HEK293 (cell line): ENCODE measurements at regions not wholly inside any gene's neighbourhood (a gene's known extent, or its start where the extent isn't known, plus 50 kb on each side); places are given as distances from the start of the nearest gene placed in this dataset.

Experiments
- CTCF ChIA-PET: fragments of 350-600 bp; formaldehyde crosslinking; extraction: SDS; loops from one replicate; lab custom pipeline; 2021; ENCODE audit warnings: antibody characterized with exemption; lab: Yijun Ruan, JAX
- POLR2A ChIA-PET: fragments of 300-600 bp; formaldehyde crosslinking; extraction: SDS; loops from one replicate; lab custom pipeline; 2020; ENCODE audit warnings: antibody characterized with exemption, inconsistent platforms; lab: Yijun Ruan, JAX
- H3K27ac ChIP-seq: fragments of 200-500 bp; sonication (Bioruptor generic); 2 replicates; pipeline ENCODE4 v1.5.1; 2014; ENCODE audit warnings: low read depth, low read length, control low read depth, inconsistent platforms; ENCODE audit errors: extremely low read depth
- H3K36me3 ChIP-seq, 2 experiments: fragments of 200-500 bp in 1 of 2; sonication (Bioruptor generic) in 1 of 2; 1 replicate in 1 of 2; 2 replicates in 1 of 2; pipeline ENCODE4 v1.5.1; 2014 to 2017; ENCODE audit warnings: inconsistent platforms in 2 of 2, low read length in 2 of 2; ENCODE audit not compliant: control insufficient read depth in 2 of 2, insufficient read depth in 1 of 2
- H3K4me1 ChIP-seq: fragments of 200-500 bp; sonication (Bioruptor generic); 2 replicates; pipeline ENCODE4 v1.5.1; 2014; ENCODE audit warnings: mild to moderate bottlenecking, low read length, inconsistent platforms; ENCODE audit not compliant: control insufficient read depth, insufficient read depth
- H3K4me3 ChIP-seq: 2 replicates; pipeline ENCODE4 v1.5.1; 2011; ENCODE audit warnings: low read depth, mild to moderate bottlenecking, control low read depth, low read length, moderate library complexity
- H3K9me3 ChIP-seq: fragments of 200-500 bp; sonication (Bioruptor generic); 2 replicates; pipeline ENCODE4 v1.5.1; 2014; ENCODE audit warnings: low read depth, low read length, inconsistent platforms; ENCODE audit not compliant: control insufficient read depth, insufficient read depth
- EGR2 ChIP-seq: fragments of 450-650 bp; formaldehyde crosslinking; IDR thresholded peaks from 2 replicates; pipeline ENCODE4 v1.5.1; 2016; ENCODE audit warnings: low read depth, missing biosample characterization, missing genetic modification characterization
- REST ChIP-seq: fragments of 450-650 bp; formaldehyde crosslinking; IDR thresholded peaks from 2 replicates; pipeline ENCODE4 v1.5.1; 2016; ENCODE audit warnings: missing biosample characterization, missing genetic modification characterization
- SP3 ChIP-seq: fragments of 450-650 bp; formaldehyde crosslinking; IDR thresholded peaks from 2 replicates; pipeline ENCODE4 v1.5.1; 2016; ENCODE audit warnings: missing biosample characterization, missing genetic modification characterization
- TCF7L2 ChIP-seq: IDR thresholded peaks from 2 replicates; pipeline ENCODE4 v1.6.1; 2011; ENCODE audit warnings: low read depth, mild to moderate bottlenecking, inconsistent platforms, low read length, moderate library complexity, borderline replicate concordance
- ZFP3 ChIP-seq: fragments of 450-650 bp; formaldehyde crosslinking; IDR thresholded peaks from 2 replicates; pipeline ENCODE4 v1.5.1; 2016; ENCODE audit warnings: low read depth, missing biosample characterization, missing genetic modification characterization
- ZNF133 ChIP-seq: fragments of 450-650 bp; formaldehyde crosslinking; IDR thresholded peaks from 2 replicates; pipeline ENCODE4 v1.5.1; 2016; ENCODE audit warnings: missing biosample characterization, missing genetic modification characterization
- ZNF138 ChIP-seq: fragments of 450-650 bp; formaldehyde crosslinking; IDR thresholded peaks from 2 replicates; pipeline ENCODE4 v1.5.1; 2016; ENCODE audit warnings: missing biosample characterization, missing genetic modification characterization, borderline replicate concordance
- ZNF266 ChIP-seq: fragments of 450-650 bp; formaldehyde crosslinking; IDR thresholded peaks from 2 replicates; pipeline ENCODE4 v1.5.1; 2016; ENCODE audit warnings: missing biosample characterization, missing genetic modification characterization, low read depth
- ZNF274 ChIP-seq, 2 experiments: fragments of 200-500 bp in 1 of 2; fragments of 450-650 bp in 1 of 2; sonication (Bioruptor generic) in 1 of 2; formaldehyde crosslinking in 1 of 2; IDR thresholded peaks; 2 replicates each; pipeline versions ENCODE4 v1.5.1 to v1.6.1; 2014 to 2016; ENCODE audit warnings: borderline replicate concordance in 1 of 2, inconsistent platforms in 1 of 2, low read length in 1 of 2, missing biosample characterization in 1 of 2, missing genetic modification characterization in 1 of 2
- ZNF341 ChIP-seq: fragments of 450-650 bp; formaldehyde crosslinking; IDR thresholded peaks from 2 replicates; pipeline ENCODE4; 2016; ENCODE audit warnings: low read depth, missing biosample characterization, missing genetic modification characterization
- ZNF350 ChIP-seq: fragments of 450-650 bp; formaldehyde crosslinking; IDR thresholded peaks from 2 replicates; pipeline ENCODE4 v1.5.0; 2017; ENCODE audit warnings: missing biosample characterization, mild to moderate bottlenecking, missing genetic modification characterization
- ZNF394 ChIP-seq: fragments of 450-650 bp; formaldehyde crosslinking; IDR thresholded peaks from 2 replicates; pipeline ENCODE4 v1.5.1; 2016; ENCODE audit warnings: missing biosample characterization, missing genetic modification characterization, mild to moderate bottlenecking, moderate library complexity, borderline replicate concordance
- ZNF518A ChIP-seq: fragments of 450-650 bp; formaldehyde crosslinking; conservative IDR thresholded peaks from 2 replicates; pipeline ENCODE4 v1.5.1; 2016; ENCODE audit warnings: low read depth, missing biosample characterization, missing genetic modification characterization
- ZNF529 ChIP-seq: fragments of 450-650 bp; formaldehyde crosslinking; IDR thresholded peaks from 2 replicates; pipeline ENCODE4 v1.5.1; 2017; ENCODE audit warnings: missing genetic modification characterization, missing biosample characterization; ENCODE audit not compliant: insufficient replicate concordance
- ZNF580 ChIP-seq: fragments of 450-650 bp; formaldehyde crosslinking; IDR thresholded peaks from 2 replicates; pipeline ENCODE4 v1.5.1; 2016; ENCODE audit warnings: missing biosample characterization, missing genetic modification characterization
- ZNF639 ChIP-seq: fragments of 450-650 bp; formaldehyde crosslinking; IDR thresholded peaks from 2 replicates; pipeline ENCODE4 v1.5.1; 2016; ENCODE audit warnings: missing biosample characterization, missing genetic modification characterization
- TF ChIP-seq, protein P1 (sequence below): IDR thresholded peaks from 2 replicates; pipeline ENCODE4 v1.6.1; 2011; ENCODE audit warnings: mild to moderate bottlenecking, low read depth, low read length, borderline replicate concordance
- TF ChIP-seq, protein P2 (sequence below): fragments of 450-650 bp; formaldehyde crosslinking; IDR thresholded peaks from 2 replicates; pipeline ENCODE4 v1.5.1; 2016; ENCODE audit warnings: missing biosample characterization, missing genetic modification characterization

DNA sequence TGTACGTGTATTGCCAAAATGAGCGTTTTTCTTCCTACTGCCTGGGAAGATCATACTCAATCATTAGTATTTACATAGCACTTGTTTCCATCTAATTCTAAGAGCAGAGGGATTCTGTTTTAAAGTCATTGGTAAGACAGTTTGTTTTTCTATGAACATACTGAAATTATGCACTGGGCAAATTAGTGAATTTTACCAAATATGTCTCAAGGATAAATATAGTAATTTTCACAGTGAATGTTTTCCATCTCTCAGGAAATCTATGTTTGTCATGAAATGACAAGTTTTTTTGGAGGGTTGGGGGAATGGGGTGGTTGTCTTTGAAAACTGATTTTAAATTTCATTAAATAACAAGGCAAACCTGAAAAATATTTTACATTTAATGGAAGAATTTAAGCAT lies 441.3 kb upstream of the ARRDC3 start:
- ChIA-PET POLR2A (no interaction called here), CTCF (no interaction called here)
- no peak overlapping the region for H3K4me3 ChIP-seq

GRCh38 chr5:91820874-91821273 lies 437.8 kb upstream of the ARRDC3 start:
- ChIA-PET POLR2A (no interaction called here), CTCF (no interaction called here)
- Histone ChIP-seq H3K4me1 (no peaks in the 10 kb centered on the region), H3K27ac (no peak overlapping the region), H3K9me3 (no peaks in the 10 kb centered on the region), H3K36me3 (no peaks in the 10 kb centered on the region), H3K4me3 (no peak overlapping the region)
- TF ChIP-seq ZNF580 (tag by site-specific recombination) (no peak), ZFP3 (tag by site-specific recombination) (no peak), ZNF394 (tag by site-specific recombination) (no peak), ZNF133 (tag by site-specific recombination) (no peak), ZNF138 (tag by site-specific recombination) (no peak), ZNF274 (IDR thresholded peaks at IDR 0.05; ENCODE audit: low read length) (no peak), ZNF274 (tag by site-specific recombination; IDR thresholded peaks at IDR 0.05; ENCODE audit: borderline replicate concordance) (no peak), ZNF529 (tag by site-specific recombination) (no peak), EGR2 (no peak), ZNF341 (tag by site-specific recombination) (no peak), ZNF350 (no peak), ZNF518A (no peak), ZNF639 (tag by site-specific recombination) (no peak), TCF7L2 (no peak)
- TF ChIP-seq, protein P1, sequence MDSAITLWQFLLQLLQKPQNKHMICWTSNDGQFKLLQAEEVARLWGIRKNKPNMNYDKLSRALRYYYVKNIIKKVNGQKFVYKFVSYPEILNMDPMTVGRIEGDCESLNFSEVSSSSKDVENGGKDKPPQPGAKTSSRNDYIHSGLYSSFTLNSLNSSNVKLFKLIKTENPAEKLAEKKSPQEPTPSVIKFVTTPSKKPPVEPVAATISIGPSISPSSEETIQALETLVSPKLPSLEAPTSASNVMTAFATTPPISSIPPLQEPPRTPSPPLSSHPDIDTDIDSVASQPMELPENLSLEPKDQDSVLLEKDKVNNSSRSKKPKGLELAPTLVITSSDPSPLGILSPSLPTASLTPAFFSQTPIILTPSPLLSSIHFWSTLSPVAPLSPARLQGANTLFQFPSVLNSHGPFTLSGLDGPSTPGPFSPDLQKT, result no peak
- TF ChIP-seq, protein P2, sequence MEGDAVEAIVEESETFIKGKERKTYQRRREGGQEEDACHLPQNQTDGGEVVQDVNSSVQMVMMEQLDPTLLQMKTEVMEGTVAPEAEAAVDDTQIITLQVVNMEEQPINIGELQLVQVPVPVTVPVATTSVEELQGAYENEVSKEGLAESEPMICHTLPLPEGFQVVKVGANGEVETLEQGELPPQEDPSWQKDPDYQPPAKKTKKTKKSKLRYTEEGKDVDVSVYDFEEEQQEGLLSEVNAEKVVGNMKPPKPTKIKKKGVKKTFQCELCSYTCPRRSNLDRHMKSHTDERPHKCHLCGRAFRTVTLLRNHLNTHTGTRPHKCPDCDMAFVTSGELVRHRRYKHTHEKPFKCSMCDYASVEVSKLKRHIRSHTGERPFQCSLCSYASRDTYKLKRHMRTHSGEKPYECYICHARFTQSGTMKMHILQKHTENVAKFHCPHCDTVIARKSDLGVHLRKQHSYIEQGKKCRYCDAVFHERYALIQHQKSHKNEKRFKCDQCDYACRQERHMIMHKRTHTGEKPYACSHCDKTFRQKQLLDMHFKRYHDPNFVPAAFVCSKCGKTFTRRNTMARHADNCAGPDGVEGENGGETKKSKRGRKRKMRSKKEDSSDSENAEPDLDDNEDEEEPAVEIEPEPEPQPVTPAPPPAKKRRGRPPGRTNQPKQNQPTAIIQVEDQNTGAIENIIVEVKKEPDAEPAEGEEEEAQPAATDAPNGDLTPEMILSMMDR (tag by site-specific recombination), result no peak

More for the DNA sequence above, 441.3 kb upstream of the ARRDC3 start:
- H3K27ac ChIP-seq, result no peak overlapping the region
- no peaks in the 10 kb centered on the region for H3K9me3 ChIP-seq
- no peaks in the 10 kb centered on the region for H3K36me3 ChIP-seq
- no peak for TF ChIP-seq SP3 (tag by site-specific recombination)
- TF ChIP-seq ZNF266, result no peak
- no peak for TF ChIP-seq REST (tag by site-specific recombination)
- no peaks in the 10 kb centered on the region for H3K4me1 ChIP-seq
